ENCODE measurements at regions not wholly inside any gene's neighbourhood (a gene's known extent, or its start where the extent isn't known, plus 50 kb on each side); places are given as distances from the start of the nearest gene placed in this dataset.

DNA sequence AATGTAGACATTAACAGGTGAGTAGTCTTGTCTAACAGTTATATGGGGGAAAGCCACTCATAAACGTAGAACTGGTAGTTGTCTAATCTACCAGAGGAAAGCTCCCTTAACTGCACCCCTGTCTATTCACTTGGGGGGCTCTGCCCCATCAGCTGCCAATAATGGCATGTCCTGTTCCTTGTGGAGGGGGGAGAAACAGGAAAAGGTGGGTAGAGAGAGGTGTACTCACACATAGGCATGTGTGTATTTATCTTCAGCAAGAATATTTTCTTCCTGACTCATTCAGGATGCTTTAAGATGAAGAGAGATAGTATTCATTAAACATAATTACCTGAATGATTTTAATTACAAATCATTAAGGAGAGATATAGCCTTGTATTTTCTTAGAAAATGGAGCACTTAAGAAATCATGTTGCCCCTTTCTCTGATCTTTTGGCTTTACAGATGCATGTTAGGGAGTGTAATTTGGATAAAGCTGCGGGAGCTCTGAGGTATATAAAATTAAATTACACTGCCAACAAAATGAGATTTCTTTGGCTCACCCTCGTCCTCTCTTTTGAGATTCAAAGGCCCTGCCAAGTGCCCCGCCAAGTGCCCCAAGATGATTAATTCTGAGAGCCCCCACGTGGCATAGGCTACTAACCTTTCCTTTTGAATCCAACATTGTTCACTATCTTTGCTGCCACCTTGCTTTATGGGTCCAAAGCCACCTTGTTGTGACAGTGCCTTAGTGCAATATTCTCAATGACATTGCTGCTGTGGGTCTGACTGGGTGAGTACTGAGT lies 286.3 kb upstream of the LYPLAL1 start:
- no peaks in the 10 kb centered on the region for H3K36me3 ChIP-seq
- DNase-seq (no peak), ATAC-seq (no peak)
- H3K4me3 ChIP-seq = no peak overlapping the region
- no peaks in the 10 kb centered on the region for H3K27me3 ChIP-seq
- H3K4me1 ChIP-seq = no peaks in the 10 kb centered on the region
- intact Hi-C loops (cut with DNase I) = no loop called here
- no peaks in the 10 kb centered on the region for H3K9me3 ChIP-seq
- TF ChIP-seq, protein P1, sequence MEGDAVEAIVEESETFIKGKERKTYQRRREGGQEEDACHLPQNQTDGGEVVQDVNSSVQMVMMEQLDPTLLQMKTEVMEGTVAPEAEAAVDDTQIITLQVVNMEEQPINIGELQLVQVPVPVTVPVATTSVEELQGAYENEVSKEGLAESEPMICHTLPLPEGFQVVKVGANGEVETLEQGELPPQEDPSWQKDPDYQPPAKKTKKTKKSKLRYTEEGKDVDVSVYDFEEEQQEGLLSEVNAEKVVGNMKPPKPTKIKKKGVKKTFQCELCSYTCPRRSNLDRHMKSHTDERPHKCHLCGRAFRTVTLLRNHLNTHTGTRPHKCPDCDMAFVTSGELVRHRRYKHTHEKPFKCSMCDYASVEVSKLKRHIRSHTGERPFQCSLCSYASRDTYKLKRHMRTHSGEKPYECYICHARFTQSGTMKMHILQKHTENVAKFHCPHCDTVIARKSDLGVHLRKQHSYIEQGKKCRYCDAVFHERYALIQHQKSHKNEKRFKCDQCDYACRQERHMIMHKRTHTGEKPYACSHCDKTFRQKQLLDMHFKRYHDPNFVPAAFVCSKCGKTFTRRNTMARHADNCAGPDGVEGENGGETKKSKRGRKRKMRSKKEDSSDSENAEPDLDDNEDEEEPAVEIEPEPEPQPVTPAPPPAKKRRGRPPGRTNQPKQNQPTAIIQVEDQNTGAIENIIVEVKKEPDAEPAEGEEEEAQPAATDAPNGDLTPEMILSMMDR (IDR thresholded peaks at IDR 0.05) = no peak
- no peak overlapping the region for H3K27ac ChIP-seq

DNA sequence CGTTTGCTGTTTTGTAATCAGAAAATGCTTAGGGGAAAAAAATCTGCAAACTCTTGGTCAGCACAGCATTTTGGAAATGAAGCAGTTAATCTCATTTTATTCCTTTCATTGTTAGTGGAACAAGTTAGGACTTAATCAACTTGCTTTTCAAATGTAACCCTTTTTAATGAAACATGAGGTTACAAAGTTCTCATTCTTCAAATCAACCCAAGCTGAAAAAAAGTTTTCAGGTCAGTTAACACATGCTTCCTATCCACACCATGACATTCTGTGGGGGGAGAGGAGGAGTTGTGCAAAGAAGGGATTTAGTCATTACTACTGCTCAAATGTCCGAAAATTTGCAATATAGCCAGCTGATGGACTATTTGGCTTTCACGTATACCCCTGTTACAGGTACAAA lies 283.2 kb upstream of the LYPLAL1 start:
- TF ChIP-seq, protein P1 (IDR thresholded peaks at IDR 0.05) = no peak
- intact Hi-C loops (cut with DNase I) = no loop called here
- no peaks in the 10 kb centered on the region for H3K27me3 ChIP-seq
- H3K4me3 ChIP-seq = no peak overlapping the region
- H3K27ac ChIP-seq = no peak overlapping the region
- DNase-seq (no peak), ATAC-seq (no peak)
- no peaks in the 10 kb centered on the region for H3K9me3 ChIP-seq
- H3K4me1 ChIP-seq = no peaks in the 10 kb centered on the region
- H3K36me3 ChIP-seq = no peaks in the 10 kb centered on the region

DNA sequence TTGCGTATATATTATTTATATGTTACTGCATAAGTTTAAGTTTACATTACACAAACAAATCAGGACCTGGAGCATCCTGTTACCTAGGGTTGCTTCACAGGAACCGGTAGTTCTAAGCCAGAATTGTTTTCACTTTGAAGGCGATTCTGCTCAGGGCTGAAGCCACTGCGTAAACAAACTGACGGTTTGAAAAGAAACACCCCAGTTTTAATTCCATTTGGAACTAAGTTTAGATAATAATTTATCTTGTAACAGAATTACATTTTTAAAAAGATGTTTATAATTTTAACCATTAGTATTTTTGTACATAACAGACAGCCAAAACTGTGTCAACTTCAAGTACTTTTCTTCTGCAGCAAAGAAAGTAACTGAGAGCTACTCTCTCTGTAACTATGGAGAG lies 282.1 kb upstream of the LYPLAL1 start:
- Histone ChIP-seq H3K4me3 (no peak overlapping the region), H3K36me3 (no peaks in the 10 kb centered on the region), H3K4me1 (no peaks in the 10 kb centered on the region), H3K9me3 (no peaks in the 10 kb centered on the region), H3K27ac (no peak overlapping the region), H3K27me3 (no peaks in the 10 kb centered on the region)
- intact Hi-C loops (cut with DNase I) = no loop called here
- TF ChIP-seq, protein P1 (IDR thresholded peaks at IDR 0.05) = no peak
- ATAC-seq (no peak), DNase-seq (no peak)

DNA sequence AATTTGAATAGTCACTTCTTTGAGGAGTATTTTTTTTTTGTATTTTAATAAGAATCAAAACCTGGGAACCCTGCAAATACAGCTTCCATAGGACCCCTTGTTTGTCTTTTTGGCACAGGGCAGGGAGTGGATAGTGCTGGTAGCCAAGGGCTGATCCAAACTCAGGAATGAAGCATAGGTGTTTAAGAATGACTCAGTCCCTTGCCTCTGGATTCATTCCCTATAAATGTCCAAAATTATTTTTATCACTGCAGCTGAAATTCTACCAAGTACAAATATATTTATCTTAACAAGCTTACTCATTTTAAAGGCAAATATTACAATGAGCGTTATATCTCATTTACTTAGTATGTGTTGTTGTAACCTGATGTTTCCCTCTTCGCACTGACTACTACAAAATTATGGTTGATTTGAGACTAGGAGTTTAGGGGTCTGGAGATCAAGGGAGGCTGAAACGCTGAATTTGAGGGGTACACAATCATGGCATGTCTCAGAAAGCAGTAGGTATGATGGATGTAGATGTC lies 278.6 kb upstream of the LYPLAL1 start:
- H3K4me1 ChIP-seq = no peaks in the 10 kb centered on the region
- ATAC-seq (no peak), DNase-seq (no peak)
- TF ChIP-seq, protein P1 (IDR thresholded peaks at IDR 0.05) = no peak
- no peaks in the 10 kb centered on the region for H3K9me3 ChIP-seq
- H3K27me3 ChIP-seq = no peaks in the 10 kb centered on the region
- no peaks in the 10 kb centered on the region for H3K36me3 ChIP-seq
- intact Hi-C loops (cut with DNase I) = no loop called here
- H3K4me3 ChIP-seq = no peak overlapping the region
- no peak overlapping the region for H3K27ac ChIP-seq

GRCh38 chr1:218896202-218896601 lies 277.5 kb upstream of the LYPLAL1 start:
- no peak overlapping the region for H3K27ac ChIP-seq
- no peaks in the 10 kb centered on the region for H3K9me3 ChIP-seq
- ATAC-seq = no peak
- intact Hi-C loops (cut with DNase I) = no loop called here
- TF ChIP-seq, protein P1 (IDR thresholded peaks at IDR 0.05) = no peak
- no peaks in the 10 kb centered on the region for H3K27me3 ChIP-seq
- no peak overlapping the region for H3K4me3 ChIP-seq
- DNase-seq = no peak
- H3K36me3 ChIP-seq = no peaks in the 10 kb centered on the region
- no peaks in the 10 kb centered on the region for H3K4me1 ChIP-seq
